ENCODE measurements at regions not wholly inside any gene's neighbourhood (a gene's known extent, or its start where the extent isn't known, plus 50 kb on each side); places are given as distances from the start of the nearest gene placed in this dataset.

DNA sequence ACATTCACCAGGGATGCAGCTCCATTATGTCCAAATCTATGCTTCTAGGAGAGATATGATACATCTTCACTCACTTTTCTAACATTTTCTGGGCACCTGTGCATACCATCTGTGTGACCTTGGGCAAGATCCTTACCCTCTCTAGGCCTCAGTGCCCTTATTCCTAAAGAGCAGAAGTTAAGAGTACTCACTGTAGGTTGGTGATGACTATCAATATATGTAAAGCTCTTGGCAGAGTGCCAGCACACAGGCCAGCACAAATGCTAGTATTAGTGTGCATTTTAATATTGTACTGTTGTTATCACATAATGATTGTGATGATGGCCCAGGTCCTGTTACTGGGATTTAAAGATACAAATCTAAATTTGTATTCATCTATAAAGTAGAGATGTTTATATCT is 199.2 kb downstream of the RAD51AP2 start:
- no peak for TF ChIP-seq CTCF (IDR thresholded peaks at IDR 0.05; ENCODE audit: unreplicated experiment)
- CTCF ChIA-PET = no interaction called here
- Mint-ChIP-seq H3K4me1 (ENCODE audit: low read depth, unreplicated experiment) (no peaks in the 10 kb centered on the region), H3K27me3 (ENCODE audit: unreplicated experiment) (no peaks in the 10 kb centered on the region), H3K36me3 (ENCODE audit: insufficient read depth, unreplicated experiment) (no peaks in the 10 kb centered on the region), H3K27ac (ENCODE audit: unreplicated experiment) (no peak overlapping the region), H3K9me3 (ENCODE audit: low read depth, unreplicated experiment) (peaks cover 4% of the 10 kb centered on the region), H3K4me3 (ENCODE audit: low read depth, unreplicated experiment) (no peak overlapping the region)
- no peak for DNase-seq
- intact Hi-C loops (cut with micrococcal nuclease; ENCODE audit: unreplicated experiment) = loop anchor here (10.0 kb wide), 1 partner anchor 356 kb away; no protein-coding TSS in a partner anchor
- no TSS peak for BruUV-seq (replicated peaks)

GRCh38 chr2:17318013-17318412 is 200.2 kb downstream of the RAD51AP2 start:
- H3K4me1 Mint-ChIP-seq (ENCODE audit: low read depth, unreplicated experiment) = no peaks in the 10 kb centered on the region
- DNase-seq = no peak

DNA sequence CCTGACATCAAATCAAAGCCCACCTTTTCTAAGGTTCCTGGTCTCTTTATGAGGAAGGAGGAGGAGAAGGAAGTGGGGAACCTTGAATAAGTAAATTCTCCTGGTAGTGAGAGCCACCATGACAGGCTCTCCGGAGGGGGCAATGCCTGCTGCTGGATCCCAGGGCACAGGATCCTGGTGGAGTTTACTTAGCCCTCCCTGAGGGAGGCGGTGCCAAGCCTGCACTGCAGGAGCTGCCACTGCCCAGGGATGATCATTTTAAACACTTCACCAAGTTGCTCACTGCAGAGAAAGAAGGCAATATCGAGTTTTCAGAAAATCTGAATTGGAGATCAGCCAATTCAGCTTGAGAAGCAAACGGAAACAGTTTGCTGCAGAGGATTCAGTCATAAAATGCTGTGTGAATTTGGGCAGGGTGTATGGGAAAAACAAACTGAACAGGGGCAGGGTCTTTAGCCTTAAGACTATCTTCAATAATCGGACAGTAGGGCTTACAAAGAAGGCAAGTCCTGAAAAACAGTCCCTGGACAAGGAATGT is 200.7 kb downstream of the RAD51AP2 start:
- Mint-ChIP-seq H3K27ac (ENCODE audit: unreplicated experiment) (no peak overlapping the region), H3K4me1 (ENCODE audit: low read depth, unreplicated experiment) (no peaks in the 10 kb centered on the region), H3K4me3 (ENCODE audit: low read depth, unreplicated experiment) (no peak overlapping the region), H3K36me3 (ENCODE audit: insufficient read depth, unreplicated experiment) (no peaks in the 10 kb centered on the region), H3K27me3 (ENCODE audit: unreplicated experiment) (no peaks in the 10 kb centered on the region), H3K9me3 (ENCODE audit: low read depth, unreplicated experiment) (peaks cover 2% of the 10 kb centered on the region)
- no peak for DNase-seq
- TF ChIP-seq CTCF (IDR thresholded peaks at IDR 0.05; ENCODE audit: unreplicated experiment) = no peak
- CTCF ChIA-PET = no interaction called here
- BruUV-seq (replicated peaks) = no TSS peak
- intact Hi-C loops (cut with micrococcal nuclease; ENCODE audit: unreplicated experiment) = loop anchor here (10.0 kb wide), 1 partner anchor 357 kb away; no protein-coding TSS in a partner anchor

More at GRCh38 chr2:17318013-17318412, 200.2 kb downstream of the RAD51AP2 start:
- no TSS peak for BruUV-seq (replicated peaks)
- Mint-ChIP-seq H3K4me3 (ENCODE audit: low read depth, unreplicated experiment) (no peak overlapping the region), H3K27ac (ENCODE audit: unreplicated experiment) (no peak overlapping the region), H3K36me3 (ENCODE audit: insufficient read depth, unreplicated experiment) (no peaks in the 10 kb centered on the region), H3K9me3 (ENCODE audit: low read depth, unreplicated experiment) (peaks cover 2% of the 10 kb centered on the region), H3K27me3 (ENCODE audit: unreplicated experiment) (no peaks in the 10 kb centered on the region)
- intact Hi-C loops (cut with micrococcal nuclease; ENCODE audit: unreplicated experiment) = loop anchor here (10.0 kb wide), 1 partner anchor 357 kb away; no protein-coding TSS in a partner anchor
- CTCF ChIA-PET = no interaction called here
- no peak for TF ChIP-seq CTCF (IDR thresholded peaks at IDR 0.05; ENCODE audit: unreplicated experiment)

DNA sequence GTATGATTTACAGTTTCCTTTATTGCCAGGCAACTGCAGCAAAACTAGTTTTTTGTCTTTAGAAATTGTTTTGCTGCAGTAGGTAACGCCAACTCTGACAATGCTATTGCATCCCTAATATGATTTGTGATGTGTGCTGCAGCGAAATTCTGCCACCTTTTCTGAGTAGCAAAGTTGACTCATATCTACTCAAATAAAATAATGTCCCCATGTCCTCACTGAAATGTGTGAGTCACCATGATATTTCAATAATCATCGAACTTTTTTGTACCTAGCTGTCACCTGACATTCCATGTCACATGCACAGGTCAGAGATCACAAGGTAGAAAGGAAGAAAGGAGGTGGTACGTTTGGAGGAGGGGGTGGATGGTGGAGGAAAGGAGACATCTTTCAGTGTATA is 205.0 kb downstream of the RAD51AP2 start:
- no peak for DNase-seq

More for the DNA sequence above, 205.0 kb downstream of the RAD51AP2 start:
- Mint-ChIP-seq H3K27me3 (ENCODE audit: unreplicated experiment) (peaks cover 8% of the 10 kb centered on the region), H3K27ac (ENCODE audit: unreplicated experiment) (no peak overlapping the region), H3K4me3 (ENCODE audit: low read depth, unreplicated experiment) (no peak overlapping the region), H3K36me3 (ENCODE audit: insufficient read depth, unreplicated experiment) (no peaks in the 10 kb centered on the region), H3K9me3 (ENCODE audit: low read depth, unreplicated experiment) (no peaks in the 10 kb centered on the region), H3K4me1 (ENCODE audit: low read depth, unreplicated experiment) (no peaks in the 10 kb centered on the region)
- CTCF ChIA-PET = no interaction called here
- BruUV-seq (replicated peaks) = no TSS peak
- intact Hi-C loops (cut with micrococcal nuclease; ENCODE audit: unreplicated experiment) = loop anchor here (10.0 kb wide), 1 partner anchor 362 kb away; no protein-coding TSS in a partner anchor
- no peak for TF ChIP-seq CTCF (IDR thresholded peaks at IDR 0.05; ENCODE audit: unreplicated experiment)
